GM12891 (cell line): ENCODE measurements at regions not wholly inside any gene's neighbourhood (a gene's known extent, or its start where the extent isn't known, plus 50 kb on each side); places are given as distances from the start of the nearest gene placed in this dataset.

Experiments used
- DNase-seq: peaks from one replicate; pipeline ENCODE4 v3.0.0; 2011; ENCODE audit warnings: low spot score; ENCODE audit not compliant: insufficient read length
- FAIRE-seq: peaks from 2 replicates; lab custom pipeline; 2011; peaks lifted over from hg19 to GRCh38; lab: Jason Lieb, UNC
- PAX5 ChIP-seq: IDR thresholded peaks from 2 replicates; pipeline ENCODE4 v1.6.1; 2011; ENCODE audit warnings: low read length, moderate library complexity, mild to moderate bottlenecking; ENCODE audit not compliant: insufficient read depth, severe bottlenecking
- POLR2A ChIP-seq: IDR thresholded peaks from 2 replicates; pipeline ENCODE4 v1.6.1; 2011; ENCODE audit warnings: low read depth, low read length, control low read depth
- POLR2AphosphoS5 ChIP-seq: IDR thresholded peaks from 2 replicates; pipeline ENCODE4 v1.6.1; 2011; ENCODE audit warnings: low read depth, low read length, control low read depth
- POU2F2 ChIP-seq: IDR thresholded peaks from 2 replicates; pipeline ENCODE4 v1.6.1; 2011; ENCODE audit warnings: low read depth, mild to moderate bottlenecking, control low read depth, low read length, moderate library complexity
- SPI1 ChIP-seq: IDR thresholded peaks from 2 replicates; pipeline ENCODE4 v1.6.1; 2011; ENCODE audit warnings: low read depth, low read length, control low read depth
- TAF1 ChIP-seq: IDR thresholded peaks from 2 replicates; pipeline ENCODE4 v1.6.1; 2011; ENCODE audit warnings: low read depth, low read length, control low read depth

- TF ChIP-seq SPI1 (no peak), TAF1 (no peak), POLR2A (no peak), PAX5 (no peak), POLR2AphosphoS5 (no peak), POU2F2 (no peak)
Measured at GRCh38 chr21:40936178-40936577, 89.2 kb upstream of the DSCAM start.

GRCh38 chr21:40936771-40937261 is 89.9 kb upstream of the DSCAM start:
- DNase-seq (no peak), FAIRE-seq (no peak)
- no peak for TF ChIP-seq PAX5
- TF ChIP-seq TAF1, result no peak
- TF ChIP-seq POLR2AphosphoS5, result no peak
- TF ChIP-seq POLR2A, result no peak
- no peak for TF ChIP-seq SPI1
- no peak for TF ChIP-seq POU2F2

More at GRCh38 chr21:40936178-40936577, 89.2 kb upstream of the DSCAM start:
- no peak for FAIRE-seq
- DNase-seq, result no peak

- TF ChIP-seq POLR2A, result no peak
- DNase-seq (no peak), FAIRE-seq (no peak)
Measured at GRCh38 chr21:40938078-40938477, 91.1 kb upstream of the DSCAM start.

- FAIRE-seq, result no peak
- no peak for TF ChIP-seq PAX5
- TF ChIP-seq TAF1, result no peak
- TF ChIP-seq SPI1, result no peak
- TF ChIP-seq POLR2AphosphoS5, result no peak
- TF ChIP-seq POLR2A, result no peak
- TF ChIP-seq POU2F2, result no peak
- no peak for DNase-seq
Measured at GRCh38 chr21:40938611-40939010, 91.7 kb upstream of the DSCAM start.

DNA sequence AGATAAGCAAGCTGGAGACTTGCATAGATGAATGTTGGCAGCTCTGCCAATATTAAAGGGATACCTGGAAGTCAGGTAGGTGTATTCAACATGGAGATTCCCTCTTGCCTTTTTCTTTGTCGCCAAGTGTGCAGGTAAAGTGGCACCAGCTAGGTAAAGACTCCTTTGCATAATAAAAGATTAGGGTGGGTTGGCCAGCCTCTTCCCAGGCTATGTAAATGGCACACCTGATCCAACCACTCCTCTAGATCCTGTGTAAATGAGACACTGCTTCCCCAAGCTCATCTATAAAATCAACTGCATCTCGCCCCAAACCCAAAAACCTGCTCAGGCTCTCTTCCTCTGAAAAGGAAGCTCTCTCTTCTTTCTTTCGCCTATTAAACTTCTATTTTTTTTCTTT is 100.8 kb upstream of the DSCAM start:
- no peak for TF ChIP-seq PAX5
- DNase-seq, result no peak
- FAIRE-seq, result no peak

DNA sequence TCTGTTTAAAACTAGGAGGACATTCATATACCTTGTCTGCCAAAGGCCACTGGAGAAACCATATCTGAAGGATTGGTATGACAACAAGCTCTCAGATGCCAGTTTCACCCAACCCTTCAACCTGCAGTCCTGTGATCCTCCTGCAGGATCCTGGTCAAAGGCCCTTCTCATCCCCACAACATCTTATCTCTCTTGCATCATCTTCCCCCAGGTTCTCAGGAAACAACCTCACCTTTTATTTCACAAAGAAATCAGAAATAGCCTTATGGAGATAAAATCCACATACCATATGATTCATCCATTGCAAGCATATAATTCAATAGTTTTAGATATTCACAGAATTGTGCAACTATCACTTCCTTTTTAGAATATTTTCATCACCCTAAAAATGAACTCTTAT is 104.0 kb upstream of the DSCAM start:
- no peak for TF ChIP-seq PAX5
- no peak for TF ChIP-seq POLR2AphosphoS5
- no peak for TF ChIP-seq POLR2A
- TF ChIP-seq SPI1, result no peak
- no peak for TF ChIP-seq POU2F2
- no peak for TF ChIP-seq TAF1
- DNase-seq (no peak), FAIRE-seq (no peak)

GRCh38 chr21:40952551-40953323 is 105.8 kb upstream of the DSCAM start:
- no peak for TF ChIP-seq POU2F2
- TF ChIP-seq SPI1, result no peak
- TF ChIP-seq POLR2A, result no peak
- TF ChIP-seq POLR2AphosphoS5, result no peak
- no peak for TF ChIP-seq TAF1
- TF ChIP-seq PAX5, result no peak
- DNase-seq (no peak), FAIRE-seq (no peak)

- no peak for DNase-seq
- FAIRE-seq, result no peak
- no peak for TF ChIP-seq POU2F2
- TF ChIP-seq SPI1, result no peak
- TF ChIP-seq TAF1, result no peak
- TF ChIP-seq PAX5, result no peak
- TF ChIP-seq POLR2AphosphoS5, result no peak
- no peak for TF ChIP-seq POLR2A
Measured at GRCh38 chr21:40964691-40965090, 117.7 kb upstream of the DSCAM start.

- DNase-seq (no peak), FAIRE-seq (no peak)
- no peak for TF ChIP-seq POLR2AphosphoS5
- no peak for TF ChIP-seq PAX5
- TF ChIP-seq SPI1, result no peak
- no peak for TF ChIP-seq POLR2A
- TF ChIP-seq TAF1, result no peak
- TF ChIP-seq POU2F2, result no peak
Measured at GRCh38 chr21:40967771-40968170, 120.8 kb upstream of the DSCAM start.

GRCh38 chr21:40972151-40972550 is 125.2 kb upstream of the DSCAM start:
- FAIRE-seq (no peak), DNase-seq (no peak)
- TF ChIP-seq SPI1 (no peak), POU2F2 (no peak), PAX5 (no peak), TAF1 (no peak), POLR2AphosphoS5 (no peak), POLR2A (no peak)
